Colonic mucosa (tissue), 4 donors: ENCODE measurements at regions not wholly inside any gene's neighbourhood (a gene's known extent, or its start where the extent isn't known, plus 50 kb on each side); places are given as distances from the start of the nearest gene placed in this dataset.

Experiments used
- DNase-seq: peaks from one replicate; pipeline ENCODE4 v3.0.0-alpha.2; 2020
- H3K27ac ChIP-seq: fragments of 200-600 bp; one replicate; pipeline ENCODE4 v1.8.0; 2021
- H3K27me3 ChIP-seq: fragments of 200-600 bp; one replicate; pipeline ENCODE4 v1.8.0; 2021
- H3K36me3 ChIP-seq: fragments of 200-600 bp; one replicate; pipeline ENCODE4 v1.8.0; 2021
- H3K4me1 ChIP-seq: fragments of 200-600 bp; one replicate; pipeline ENCODE4 v1.8.0; 2021; ENCODE audit warnings: mild to moderate bottlenecking
- H3K4me3 ChIP-seq: fragments of 200-600 bp; one replicate; pipeline ENCODE4 v1.8.0; 2021
- H3K9ac ChIP-seq, 2 donors: one replicate each; pipeline ENCODE4 v1.7.0; 2013; ENCODE audit warnings: control low read depth in 2 of 2, low read depth in 2 of 2, low read length in 2 of 2
- H3K9me3 ChIP-seq: fragments of 200-600 bp; one replicate; pipeline ENCODE4 v1.8.0; 2021
- intact Hi-C: fragments of 100-400 bp; cut with DNase I; formaldehyde crosslinking; loops from one replicate; pipeline ENCODE4 v1.14.1; 2022
- TF ChIP-seq, protein P1 (sequence below): fragments of 200-600 bp; IDR thresholded peaks from one replicate; pipeline ENCODE4 v1.8.0; 2022; ENCODE audit warnings: antibody characterized with exemption, mild to moderate bottlenecking
- donor health status: healthy.
- donor health status: DM: no; HTN: no; CAD: no.
- donor health status: DM: no; HTN: no; CAD: no.

DNA sequence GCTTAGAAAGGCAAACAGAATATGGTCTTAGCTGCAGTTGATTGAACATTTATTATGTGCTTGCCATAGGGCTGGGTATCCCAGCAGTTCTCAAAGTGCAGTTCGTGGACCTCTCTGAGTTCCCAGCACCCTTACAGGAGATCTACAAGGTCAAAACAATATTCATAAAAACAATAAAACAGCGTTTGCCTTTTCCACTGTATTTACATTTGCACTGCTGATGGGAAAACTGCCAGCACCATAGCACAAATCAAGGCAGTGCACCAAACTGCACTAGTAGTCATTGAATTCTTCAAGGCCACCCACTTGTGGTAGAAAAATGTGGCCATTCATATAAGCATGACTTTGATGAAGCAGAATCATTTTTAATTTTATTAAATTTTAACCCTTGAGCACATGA is 128.1 kb downstream of the CCDC34 start:
- TF ChIP-seq, protein P1, sequence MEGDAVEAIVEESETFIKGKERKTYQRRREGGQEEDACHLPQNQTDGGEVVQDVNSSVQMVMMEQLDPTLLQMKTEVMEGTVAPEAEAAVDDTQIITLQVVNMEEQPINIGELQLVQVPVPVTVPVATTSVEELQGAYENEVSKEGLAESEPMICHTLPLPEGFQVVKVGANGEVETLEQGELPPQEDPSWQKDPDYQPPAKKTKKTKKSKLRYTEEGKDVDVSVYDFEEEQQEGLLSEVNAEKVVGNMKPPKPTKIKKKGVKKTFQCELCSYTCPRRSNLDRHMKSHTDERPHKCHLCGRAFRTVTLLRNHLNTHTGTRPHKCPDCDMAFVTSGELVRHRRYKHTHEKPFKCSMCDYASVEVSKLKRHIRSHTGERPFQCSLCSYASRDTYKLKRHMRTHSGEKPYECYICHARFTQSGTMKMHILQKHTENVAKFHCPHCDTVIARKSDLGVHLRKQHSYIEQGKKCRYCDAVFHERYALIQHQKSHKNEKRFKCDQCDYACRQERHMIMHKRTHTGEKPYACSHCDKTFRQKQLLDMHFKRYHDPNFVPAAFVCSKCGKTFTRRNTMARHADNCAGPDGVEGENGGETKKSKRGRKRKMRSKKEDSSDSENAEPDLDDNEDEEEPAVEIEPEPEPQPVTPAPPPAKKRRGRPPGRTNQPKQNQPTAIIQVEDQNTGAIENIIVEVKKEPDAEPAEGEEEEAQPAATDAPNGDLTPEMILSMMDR = no peak
- H3K4me3 ChIP-seq = no peak overlapping the region
- intact Hi-C loops = no loop called here
- no peak overlapping the region for H3K9ac ChIP-seq
- no peaks in the 10 kb centered on the region for H3K27me3 ChIP-seq
- H3K4me1 ChIP-seq = peaks cover 4% of the 10 kb centered on the region
- H3K9me3 ChIP-seq = no peaks in the 10 kb centered on the region
- peak overlapping the region; percentile 45 for H3K27ac ChIP-seq
- DNase-seq = peak; percentile 68
- no peaks in the 10 kb centered on the region for H3K36me3 ChIP-seq

DNA sequence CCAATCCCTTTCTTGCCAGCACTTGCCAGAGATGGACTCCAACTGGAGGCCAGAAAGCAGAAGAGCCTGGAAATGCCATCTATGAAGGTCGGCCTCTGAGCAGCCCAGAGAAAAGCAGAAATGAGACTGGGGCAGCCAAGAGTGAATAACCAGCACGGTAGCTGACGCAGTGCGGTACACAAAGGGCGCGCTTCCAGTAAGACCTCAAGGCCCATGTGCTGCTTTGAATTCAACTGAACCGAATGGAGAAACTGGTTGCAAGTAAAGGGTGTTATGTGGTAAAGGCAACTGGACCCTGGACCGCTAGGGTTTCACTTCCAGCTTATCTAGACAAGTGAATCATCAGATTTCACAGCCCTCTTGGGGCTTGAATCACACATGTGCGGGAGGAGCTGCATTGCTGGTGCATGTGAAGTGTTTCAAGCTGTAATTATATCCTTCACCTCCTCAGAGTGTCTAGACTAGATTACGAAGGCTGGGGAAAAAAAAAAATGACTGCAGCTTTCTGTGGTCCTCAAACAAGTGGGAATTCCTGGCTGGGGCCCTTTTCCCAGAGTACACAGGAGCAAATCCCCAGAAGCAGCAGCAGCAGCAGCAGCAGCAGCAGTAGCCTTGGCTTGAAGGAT is 128.9 kb downstream of the CCDC34 start:
- no peak overlapping the region for H3K9ac ChIP-seq
- H3K4me1 ChIP-seq = peaks cover 4% of the 10 kb centered on the region
- peak overlapping the region; percentile 45 for H3K27ac ChIP-seq
- H3K4me3 ChIP-seq = no peak overlapping the region
- DNase-seq = peak; percentile 69
- intact Hi-C loops = no loop called here
- no peaks in the 10 kb centered on the region for H3K36me3 ChIP-seq
- H3K9me3 ChIP-seq = no peaks in the 10 kb centered on the region
- TF ChIP-seq, protein P1 = no peak
- no peaks in the 10 kb centered on the region for H3K27me3 ChIP-seq

DNA sequence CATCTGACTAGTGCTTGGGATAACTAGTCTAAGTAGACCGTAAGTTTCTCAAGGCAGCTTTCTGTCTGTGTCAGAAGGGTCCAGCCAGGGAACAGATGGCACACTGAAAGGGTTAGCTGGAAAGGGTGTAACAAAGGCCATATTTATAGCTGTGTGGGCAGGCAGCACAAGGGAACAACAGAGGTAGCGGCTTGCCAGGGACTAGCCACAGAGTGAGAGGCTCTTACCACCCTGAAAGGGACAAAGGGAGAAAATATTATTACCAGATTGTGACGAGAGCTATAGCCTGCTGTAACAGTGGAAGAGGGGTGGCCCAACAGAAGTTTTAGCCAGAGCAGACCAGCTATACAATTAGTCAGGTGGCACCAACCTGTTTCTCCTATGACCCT is 129.4 kb downstream of the CCDC34 start:
- Histone ChIP-seq H3K4me1 (peaks cover 4% of the 10 kb centered on the region), H3K27ac (peak overlapping the region; percentile 45), H3K4me3 (no peak overlapping the region), H3K27me3 (no peaks in the 10 kb centered on the region), H3K9ac (no peak overlapping the region), H3K36me3 (no peaks in the 10 kb centered on the region), H3K9me3 (no peaks in the 10 kb centered on the region)
- TF ChIP-seq, protein P1 = no peak
- intact Hi-C loops = no loop called here
- DNase-seq = no peak

DNA sequence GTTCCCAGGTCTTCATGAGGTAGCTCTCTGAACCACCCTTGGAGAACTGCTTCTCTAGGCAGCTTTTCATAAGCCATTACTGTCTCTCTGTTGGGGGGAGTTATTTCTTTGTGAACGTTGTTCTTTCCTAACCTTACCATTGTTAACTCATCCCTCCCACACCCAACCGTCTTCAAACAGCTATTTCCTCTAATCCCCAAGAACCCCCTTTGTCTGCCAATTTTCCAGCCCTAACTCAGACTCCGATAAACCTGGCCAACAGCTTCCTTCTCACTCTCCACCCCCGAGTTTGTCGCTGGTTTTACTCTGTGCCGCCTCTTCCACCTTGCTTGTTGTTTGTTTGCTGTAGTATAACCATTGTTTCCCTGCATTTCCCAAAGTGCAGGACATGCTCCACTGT is 131.5 kb downstream of the CCDC34 start:
- intact Hi-C loops = no loop called here
- H3K4me3 ChIP-seq = no peak overlapping the region
- H3K27me3 ChIP-seq = no peaks in the 10 kb centered on the region
- H3K9me3 ChIP-seq = no peaks in the 10 kb centered on the region
- peaks cover 4% of the 10 kb centered on the region for H3K4me1 ChIP-seq
- H3K9ac ChIP-seq = no peak overlapping the region
- H3K36me3 ChIP-seq = no peaks in the 10 kb centered on the region
- DNase-seq = no peak
- TF ChIP-seq, protein P1 = no peak
- no peak overlapping the region for H3K27ac ChIP-seq

DNA sequence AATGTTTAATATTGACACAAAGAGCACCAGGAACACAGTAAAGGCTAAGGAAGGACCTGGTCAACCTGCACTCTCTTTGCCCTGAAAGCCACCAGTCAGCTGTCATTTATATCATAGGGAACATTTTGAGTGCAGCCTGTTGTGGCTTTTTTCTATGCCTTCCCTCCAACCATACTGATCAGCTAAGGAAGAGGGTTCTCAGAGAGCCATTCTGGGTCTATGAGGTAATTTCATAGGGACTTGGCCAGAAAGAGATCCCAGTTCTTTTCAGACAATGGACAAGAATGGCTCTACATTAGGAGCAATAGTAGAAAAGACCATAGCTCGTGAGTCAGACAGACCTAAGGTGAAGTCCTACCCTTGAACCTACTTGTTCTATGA is 132.8 kb downstream of the CCDC34 start:
- H3K36me3 ChIP-seq = no peaks in the 10 kb centered on the region
- H3K4me3 ChIP-seq = no peak overlapping the region
- intact Hi-C loops = no loop called here
- H3K9ac ChIP-seq = no peak overlapping the region
- H3K9me3 ChIP-seq = no peaks in the 10 kb centered on the region
- TF ChIP-seq, protein P1 = no peak
- H3K4me1 ChIP-seq = peaks cover 4% of the 10 kb centered on the region
- no peak overlapping the region for H3K27ac ChIP-seq
- H3K27me3 ChIP-seq = no peaks in the 10 kb centered on the region
- DNase-seq = no peak
